HCT116 (cell line): ENCODE measurements at regions not wholly inside any gene's neighbourhood (a gene's known extent, or its start where the extent isn't known, plus 50 kb on each side); places are given as distances from the start of the nearest gene placed in this dataset.

Experiments used
- CBX3 ChIP-seq: IDR thresholded peaks from 2 replicates; pipeline ENCODE4 v1.6.1; 2012; ENCODE audit warnings: low read depth
- CEBPB ChIP-seq: IDR thresholded peaks from 2 replicates; pipeline ENCODE4 v1.6.1; 2012; ENCODE audit warnings: low read depth
- POLR2A ChIP-seq: IDR thresholded peaks from 2 replicates; pipeline ENCODE4 v1.7.0; 2011; ENCODE audit warnings: borderline replicate concordance; ENCODE audit not compliant: insufficient read depth, insufficient read length; ENCODE audit errors: extremely low read depth
- POLR2AphosphoS5 ChIP-seq: IDR thresholded peaks from 2 replicates; pipeline ENCODE4 v1.6.1; 2011; ENCODE audit warnings: mild to moderate bottlenecking, low read depth, low read length, moderate library complexity
- RAD21 ChIP-seq: IDR thresholded peaks from 2 replicates; pipeline ENCODE4 v1.6.1; 2012; ENCODE audit warnings: low read depth, mild to moderate bottlenecking
- SIN3A ChIP-seq: IDR thresholded peaks from 2 replicates; pipeline ENCODE4 v1.6.1; 2012; ENCODE audit warnings: low read depth
- SP1 ChIP-seq: IDR thresholded peaks from 2 replicates; pipeline ENCODE4 v1.6.1; 2012; ENCODE audit warnings: low read depth
- SRF ChIP-seq: IDR thresholded peaks from 2 replicates; pipeline ENCODE4 v1.6.1; 2012; ENCODE audit warnings: low read depth
- TCF7L2 ChIP-seq: IDR thresholded peaks from 2 replicates; pipeline ENCODE4 v1.7.0; 2011; ENCODE audit warnings: borderline replicate concordance, inconsistent platforms; ENCODE audit not compliant: insufficient read depth, insufficient read length; ENCODE audit errors: extremely low read depth
- YY1 ChIP-seq: IDR thresholded peaks from 2 replicates; pipeline ENCODE4 v1.6.1; 2011; ENCODE audit warnings: low read length, low read depth, moderate library complexity, mild to moderate bottlenecking; ENCODE audit not compliant: insufficient replicate concordance; ENCODE audit errors: extremely low read depth
- TF ChIP-seq, protein P1 (sequence below): IDR thresholded peaks from 2 replicates; pipeline ENCODE4 v1.6.1; 2011; ENCODE audit warnings: mild to moderate bottlenecking, low read length, moderate library complexity; ENCODE audit not compliant: insufficient replicate concordance; ENCODE audit errors: extremely low read depth
- TF ChIP-seq, protein P2 (sequence below), 3 experiments: fragments of 200-600 bp in 1 of 3; sonication (generic) in 1 of 3; IDR thresholded peaks in 2 of 3; conservative IDR thresholded peaks in 1 of 3; 2 replicates each; pipeline ENCODE4 v1.5.1; 2012 to 2017; ENCODE audit warnings: low read depth in 2 of 3, low read length in 2 of 3, antibody characterized with exemption in 1 of 3, borderline replicate concordance in 1 of 3, control low read depth in 1 of 3, mild to moderate bottlenecking in 1 of 3, mixed read lengths in 1 of 3, mixed run types in 1 of 3, moderate library complexity in 1 of 3; ENCODE audit not compliant: insufficient read depth in 1 of 3
- TF ChIP-seq, protein P3 (sequence below): IDR thresholded peaks from 2 replicates; pipeline ENCODE4 v1.6.1; 2012; ENCODE audit warnings: low read depth
- TF ChIP-seq, protein P4 (sequence below): IDR thresholded peaks from 2 replicates; pipeline ENCODE4 v1.6.1; 2012

DNA sequence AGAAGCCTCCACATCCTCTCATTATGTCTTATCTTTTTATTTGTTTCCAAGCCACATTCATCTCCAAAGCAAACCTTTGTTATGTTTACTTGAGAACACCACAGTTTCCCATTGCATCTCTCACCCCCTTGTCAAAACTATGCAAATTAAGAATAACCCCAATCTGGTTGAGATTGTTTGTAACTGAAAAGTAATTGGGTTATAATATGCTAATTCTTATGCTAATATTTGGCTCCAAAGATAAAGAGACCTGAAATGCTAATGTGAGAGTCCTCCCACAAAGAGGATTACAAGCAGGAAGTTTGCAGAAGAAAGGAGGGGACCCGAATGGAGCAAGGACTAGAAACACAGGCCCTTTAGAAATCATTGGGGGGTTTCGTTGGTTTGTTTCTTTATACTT lies 92.9 kb upstream of the UBL3 start:
- TF ChIP-seq, protein P1, sequence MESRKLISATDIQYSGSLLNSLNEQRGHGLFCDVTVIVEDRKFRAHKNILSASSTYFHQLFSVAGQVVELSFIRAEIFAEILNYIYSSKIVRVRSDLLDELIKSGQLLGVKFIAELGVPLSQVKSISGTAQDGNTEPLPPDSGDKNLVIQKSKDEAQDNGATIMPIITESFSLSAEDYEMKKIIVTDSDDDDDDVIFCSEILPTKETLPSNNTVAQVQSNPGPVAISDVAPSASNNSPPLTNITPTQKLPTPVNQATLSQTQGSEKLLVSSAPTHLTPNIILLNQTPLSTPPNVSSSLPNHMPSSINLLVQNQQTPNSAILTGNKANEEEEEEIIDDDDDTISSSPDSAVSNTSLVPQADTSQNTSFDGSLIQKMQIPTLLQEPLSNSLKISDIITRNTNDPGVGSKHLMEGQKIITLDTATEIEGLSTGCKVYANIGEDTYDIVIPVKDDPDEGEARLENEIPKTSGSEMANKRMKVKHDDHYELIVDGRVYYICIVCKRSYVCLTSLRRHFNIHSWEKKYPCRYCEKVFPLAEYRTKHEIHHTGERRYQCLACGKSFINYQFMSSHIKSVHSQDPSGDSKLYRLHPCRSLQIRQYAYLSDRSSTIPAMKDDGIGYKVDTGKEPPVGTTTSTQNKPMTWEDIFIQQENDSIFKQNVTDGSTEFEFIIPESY: no peak
- no peak for TF ChIP-seq YY1
- TF ChIP-seq POLR2AphosphoS5: no peak
- TF ChIP-seq, protein P2, sequence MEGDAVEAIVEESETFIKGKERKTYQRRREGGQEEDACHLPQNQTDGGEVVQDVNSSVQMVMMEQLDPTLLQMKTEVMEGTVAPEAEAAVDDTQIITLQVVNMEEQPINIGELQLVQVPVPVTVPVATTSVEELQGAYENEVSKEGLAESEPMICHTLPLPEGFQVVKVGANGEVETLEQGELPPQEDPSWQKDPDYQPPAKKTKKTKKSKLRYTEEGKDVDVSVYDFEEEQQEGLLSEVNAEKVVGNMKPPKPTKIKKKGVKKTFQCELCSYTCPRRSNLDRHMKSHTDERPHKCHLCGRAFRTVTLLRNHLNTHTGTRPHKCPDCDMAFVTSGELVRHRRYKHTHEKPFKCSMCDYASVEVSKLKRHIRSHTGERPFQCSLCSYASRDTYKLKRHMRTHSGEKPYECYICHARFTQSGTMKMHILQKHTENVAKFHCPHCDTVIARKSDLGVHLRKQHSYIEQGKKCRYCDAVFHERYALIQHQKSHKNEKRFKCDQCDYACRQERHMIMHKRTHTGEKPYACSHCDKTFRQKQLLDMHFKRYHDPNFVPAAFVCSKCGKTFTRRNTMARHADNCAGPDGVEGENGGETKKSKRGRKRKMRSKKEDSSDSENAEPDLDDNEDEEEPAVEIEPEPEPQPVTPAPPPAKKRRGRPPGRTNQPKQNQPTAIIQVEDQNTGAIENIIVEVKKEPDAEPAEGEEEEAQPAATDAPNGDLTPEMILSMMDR (IDR thresholded peaks at IDR 0.05 in 2 of 3, conservative IDR thresholded peaks at IDR 0.05 in 1 of 3; ENCODE audit: borderline replicate concordance in 1 of 3, insufficient read depth in 1 of 3, low read depth in 2 of 3, low read length in 2 of 3): no peak
- TF ChIP-seq POLR2A: no peak
- TF ChIP-seq, protein P3, sequence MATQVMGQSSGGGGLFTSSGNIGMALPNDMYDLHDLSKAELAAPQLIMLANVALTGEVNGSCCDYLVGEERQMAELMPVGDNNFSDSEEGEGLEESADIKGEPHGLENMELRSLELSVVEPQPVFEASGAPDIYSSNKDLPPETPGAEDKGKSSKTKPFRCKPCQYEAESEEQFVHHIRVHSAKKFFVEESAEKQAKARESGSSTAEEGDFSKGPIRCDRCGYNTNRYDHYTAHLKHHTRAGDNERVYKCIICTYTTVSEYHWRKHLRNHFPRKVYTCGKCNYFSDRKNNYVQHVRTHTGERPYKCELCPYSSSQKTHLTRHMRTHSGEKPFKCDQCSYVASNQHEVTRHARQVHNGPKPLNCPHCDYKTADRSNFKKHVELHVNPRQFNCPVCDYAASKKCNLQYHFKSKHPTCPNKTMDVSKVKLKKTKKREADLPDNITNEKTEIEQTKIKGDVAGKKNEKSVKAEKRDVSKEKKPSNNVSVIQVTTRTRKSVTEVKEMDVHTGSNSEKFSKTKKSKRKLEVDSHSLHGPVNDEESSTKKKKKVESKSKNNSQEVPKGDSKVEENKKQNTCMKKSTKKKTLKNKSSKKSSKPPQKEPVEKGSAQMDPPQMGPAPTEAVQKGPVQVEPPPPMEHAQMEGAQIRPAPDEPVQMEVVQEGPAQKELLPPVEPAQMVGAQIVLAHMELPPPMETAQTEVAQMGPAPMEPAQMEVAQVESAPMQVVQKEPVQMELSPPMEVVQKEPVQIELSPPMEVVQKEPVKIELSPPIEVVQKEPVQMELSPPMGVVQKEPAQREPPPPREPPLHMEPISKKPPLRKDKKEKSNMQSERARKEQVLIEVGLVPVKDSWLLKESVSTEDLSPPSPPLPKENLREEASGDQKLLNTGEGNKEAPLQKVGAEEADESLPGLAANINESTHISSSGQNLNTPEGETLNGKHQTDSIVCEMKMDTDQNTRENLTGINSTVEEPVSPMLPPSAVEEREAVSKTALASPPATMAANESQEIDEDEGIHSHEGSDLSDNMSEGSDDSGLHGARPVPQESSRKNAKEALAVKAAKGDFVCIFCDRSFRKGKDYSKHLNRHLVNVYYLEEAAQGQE: no peak
- TF ChIP-seq TCF7L2: no peak
- no peak for TF ChIP-seq RAD21
- TF ChIP-seq, protein P4, sequence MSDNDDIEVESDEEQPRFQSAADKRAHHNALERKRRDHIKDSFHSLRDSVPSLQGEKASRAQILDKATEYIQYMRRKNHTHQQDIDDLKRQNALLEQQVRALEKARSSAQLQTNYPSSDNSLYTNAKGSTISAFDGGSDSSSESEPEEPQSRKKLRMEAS: no peak
- TF ChIP-seq SIN3A: no peak
- TF ChIP-seq CEBPB: no peak
- TF ChIP-seq SRF: no peak
- TF ChIP-seq CBX3: no peak
- TF ChIP-seq SP1: no peak
